ENCODE measurements at regions not wholly inside any gene's neighbourhood (a gene's known extent, or its start where the extent isn't known, plus 50 kb on each side); places are given as distances from the start of the nearest gene placed in this dataset.

DNA sequence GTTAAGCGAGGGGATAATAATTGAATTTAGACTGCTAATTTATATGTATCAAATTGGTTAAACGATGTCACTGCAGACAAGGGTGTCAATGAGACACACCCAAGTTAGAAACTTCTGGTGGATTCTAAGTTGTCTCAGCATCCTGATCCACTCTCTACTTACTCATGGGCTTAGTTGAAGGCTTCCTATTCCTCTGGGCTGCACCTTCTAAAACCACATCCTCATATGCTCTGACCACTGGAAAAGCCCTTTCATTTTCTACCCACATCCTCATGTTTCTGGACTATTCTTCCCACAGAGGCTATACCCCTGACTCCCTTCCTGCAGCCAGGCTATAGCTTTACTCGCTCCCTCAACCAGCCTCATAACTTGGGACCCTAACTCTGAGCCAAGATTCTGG, 493.8 kb downstream of the VRK1 start:
- H3K27me3 ChIP-seq (ENCODE audit: control insufficient read depth, insufficient read depth, low read length, poor library complexity, severe bottlenecking), result peaks cover 9% of the 10 kb centered on the region
- Mint-ChIP-seq H3K27ac (no peak overlapping the region), H3K27me3 (ENCODE audit: insufficient read depth) (peaks cover 20% of the 10 kb centered on the region), H3K4me1 (peaks cover 4% of the 10 kb centered on the region), H3K36me3 (ENCODE audit: low read depth) (no peaks in the 10 kb centered on the region), H3K9me3 (no peaks in the 10 kb centered on the region), H3K4me3 (no peak overlapping the region)
- H3K4me1 ChIP-seq (ENCODE audit: control insufficient read depth, insufficient read depth, low read length), result no peaks in the 10 kb centered on the region
- no peaks in the 10 kb centered on the region for H3K36me3 ChIP-seq (ENCODE audit: control insufficient read depth, insufficient read depth, low read length)
- H3K4me3 ChIP-seq (ENCODE audit: low read length), result no peak overlapping the region
- TF ChIP-seq, protein P1, sequence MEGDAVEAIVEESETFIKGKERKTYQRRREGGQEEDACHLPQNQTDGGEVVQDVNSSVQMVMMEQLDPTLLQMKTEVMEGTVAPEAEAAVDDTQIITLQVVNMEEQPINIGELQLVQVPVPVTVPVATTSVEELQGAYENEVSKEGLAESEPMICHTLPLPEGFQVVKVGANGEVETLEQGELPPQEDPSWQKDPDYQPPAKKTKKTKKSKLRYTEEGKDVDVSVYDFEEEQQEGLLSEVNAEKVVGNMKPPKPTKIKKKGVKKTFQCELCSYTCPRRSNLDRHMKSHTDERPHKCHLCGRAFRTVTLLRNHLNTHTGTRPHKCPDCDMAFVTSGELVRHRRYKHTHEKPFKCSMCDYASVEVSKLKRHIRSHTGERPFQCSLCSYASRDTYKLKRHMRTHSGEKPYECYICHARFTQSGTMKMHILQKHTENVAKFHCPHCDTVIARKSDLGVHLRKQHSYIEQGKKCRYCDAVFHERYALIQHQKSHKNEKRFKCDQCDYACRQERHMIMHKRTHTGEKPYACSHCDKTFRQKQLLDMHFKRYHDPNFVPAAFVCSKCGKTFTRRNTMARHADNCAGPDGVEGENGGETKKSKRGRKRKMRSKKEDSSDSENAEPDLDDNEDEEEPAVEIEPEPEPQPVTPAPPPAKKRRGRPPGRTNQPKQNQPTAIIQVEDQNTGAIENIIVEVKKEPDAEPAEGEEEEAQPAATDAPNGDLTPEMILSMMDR (conservative IDR thresholded peaks at IDR 0.05), result no peak
- DNase-seq, result no peak
- H3K9me3 ChIP-seq (ENCODE audit: control insufficient read depth, low read length), result no peaks in the 10 kb centered on the region
- 89 to 94% methylated on average over 2 to 3 of the region's 3 CpGs for WGBS, 2 experiments (ENCODE audit: insufficient coverage in 1 of 2, insufficient read length in 1 of 2)
- H3K27ac ChIP-seq (ENCODE audit: low read depth, low read length), result no peak overlapping the region
- no peak overlapping the region for H3K9ac ChIP-seq (ENCODE audit: extremely low read depth, low read length, poor library complexity, severe bottlenecking)

DNA sequence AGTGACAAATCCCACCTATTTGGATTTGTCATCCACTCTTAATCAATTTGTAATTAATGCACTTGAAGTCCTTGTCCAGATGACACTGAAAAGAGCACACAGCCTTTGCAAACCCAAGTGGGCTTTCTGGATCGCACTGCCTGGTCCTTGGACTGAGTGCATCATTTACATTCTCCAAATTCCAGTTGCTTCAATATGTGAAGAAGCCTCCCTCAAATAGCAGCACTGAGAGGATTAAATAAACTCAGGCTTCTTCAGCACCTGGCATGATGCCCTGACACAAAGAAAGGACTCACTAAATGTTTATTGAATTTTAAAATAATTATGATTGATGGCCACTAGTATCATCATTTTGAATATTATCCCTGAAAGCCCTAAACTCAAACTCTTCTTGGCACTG, 496.5 kb downstream of the VRK1 start:
- Mint-ChIP-seq H3K36me3 (ENCODE audit: low read depth) (no peaks in the 10 kb centered on the region), H3K27me3 (ENCODE audit: insufficient read depth) (peaks cover 6% of the 10 kb centered on the region), H3K4me3 (no peak overlapping the region), H3K4me1 (peaks cover 4% of the 10 kb centered on the region), H3K9me3 (no peaks in the 10 kb centered on the region), H3K27ac (no peak overlapping the region)
- no peak overlapping the region for H3K4me3 ChIP-seq (ENCODE audit: low read length)
- DNase-seq, result no peak
- H3K27me3 ChIP-seq (ENCODE audit: control insufficient read depth, insufficient read depth, low read length, poor library complexity, severe bottlenecking), result no peaks in the 10 kb centered on the region
- H3K4me1 ChIP-seq (ENCODE audit: control insufficient read depth, insufficient read depth, low read length), result no peaks in the 10 kb centered on the region
- no peaks in the 10 kb centered on the region for H3K36me3 ChIP-seq (ENCODE audit: control insufficient read depth, insufficient read depth, low read length)
- 83 to 100% methylated on average over 1 of the region's 1 CpG for WGBS, 2 experiments (ENCODE audit: insufficient coverage in 1 of 2, insufficient read length in 1 of 2)
- TF ChIP-seq, protein P1 (conservative IDR thresholded peaks at IDR 0.05), result no peak
- H3K9ac ChIP-seq (ENCODE audit: extremely low read depth, low read length, poor library complexity, severe bottlenecking), result no peak overlapping the region
- H3K27ac ChIP-seq (ENCODE audit: low read depth, low read length), result no peak overlapping the region
- no peaks in the 10 kb centered on the region for H3K9me3 ChIP-seq (ENCODE audit: control insufficient read depth, low read length)

DNA sequence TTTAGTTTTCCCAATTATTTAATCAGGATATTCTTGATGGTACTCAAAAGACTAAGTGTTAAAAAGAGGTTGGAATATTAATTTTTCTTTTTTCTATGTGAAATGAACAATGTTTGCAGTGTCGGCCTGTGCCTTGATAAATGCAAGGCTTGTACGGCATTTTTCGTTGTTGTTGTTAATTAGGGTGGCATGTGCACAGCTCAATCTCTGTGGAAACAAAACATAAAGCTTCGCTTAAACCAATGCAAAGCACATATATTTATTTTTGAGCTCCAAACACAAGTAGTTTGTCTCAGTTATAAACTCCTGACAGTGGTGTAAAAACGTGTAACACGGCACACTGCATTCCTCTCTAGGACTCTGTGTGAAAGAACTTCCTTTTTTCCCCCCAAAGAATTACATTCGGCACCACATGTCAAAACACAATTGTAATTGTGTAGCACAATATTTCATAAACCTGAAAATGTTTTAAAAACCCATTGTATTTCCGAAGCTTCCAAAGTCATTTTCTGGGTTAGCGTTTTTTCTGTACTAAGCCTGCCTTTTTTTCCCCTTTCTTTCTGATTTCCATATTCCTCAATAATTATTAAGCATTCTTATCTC, 498.0 kb downstream of the VRK1 start:
- no peak overlapping the region for H3K27ac ChIP-seq (ENCODE audit: low read depth, low read length)
- H3K27ac Mint-ChIP-seq, result no peak overlapping the region
- TF ChIP-seq, protein P1 (conservative IDR thresholded peaks at IDR 0.05), result no peak
- H3K9me3 ChIP-seq (ENCODE audit: control insufficient read depth, low read length), result no peaks in the 10 kb centered on the region
- peaks cover 2% of the 10 kb centered on the region for H3K27me3 Mint-ChIP-seq (ENCODE audit: insufficient read depth)
- WGBS, 2 experiments (ENCODE audit: insufficient coverage in 1 of 2, insufficient read length in 1 of 2), result 90 to 95% methylated on average over 9 of the region's 9 CpGs
- H3K4me3 Mint-ChIP-seq, result no peak overlapping the region
- no peaks in the 10 kb centered on the region for H3K9me3 Mint-ChIP-seq
- no peak overlapping the region for H3K4me3 ChIP-seq (ENCODE audit: low read length)
- no peaks in the 10 kb centered on the region for H3K4me1 ChIP-seq (ENCODE audit: control insufficient read depth, insufficient read depth, low read length)
- no peaks in the 10 kb centered on the region for H3K36me3 Mint-ChIP-seq (ENCODE audit: low read depth)
- no peaks in the 10 kb centered on the region for H3K27me3 ChIP-seq (ENCODE audit: control insufficient read depth, insufficient read depth, low read length, poor library complexity, severe bottlenecking)
- DNase-seq, result no peak
- no peaks in the 10 kb centered on the region for H3K36me3 ChIP-seq (ENCODE audit: control insufficient read depth, insufficient read depth, low read length)
- peaks cover 2% of the 10 kb centered on the region for H3K4me1 Mint-ChIP-seq
- no peak overlapping the region for H3K9ac ChIP-seq (ENCODE audit: extremely low read depth, low read length, poor library complexity, severe bottlenecking)

Measured in endodermal cell (in vitro differentiated cells).